RKO (cell line): ENCODE measurements at regions not wholly inside any gene's neighbourhood (a gene's known extent, or its start where the extent isn't known, plus 50 kb on each side); places are given as distances from the start of the nearest gene placed in this dataset.
A peak's percentile ranks its signal among the peaks of the same experiment; 100 is the strongest.

ENCODE experiments used
- DNase-seq: peaks from one replicate; pipeline ENCODE4 v3.0.0-alpha.2; 2016; ENCODE audit warnings: low spot score

DNA sequence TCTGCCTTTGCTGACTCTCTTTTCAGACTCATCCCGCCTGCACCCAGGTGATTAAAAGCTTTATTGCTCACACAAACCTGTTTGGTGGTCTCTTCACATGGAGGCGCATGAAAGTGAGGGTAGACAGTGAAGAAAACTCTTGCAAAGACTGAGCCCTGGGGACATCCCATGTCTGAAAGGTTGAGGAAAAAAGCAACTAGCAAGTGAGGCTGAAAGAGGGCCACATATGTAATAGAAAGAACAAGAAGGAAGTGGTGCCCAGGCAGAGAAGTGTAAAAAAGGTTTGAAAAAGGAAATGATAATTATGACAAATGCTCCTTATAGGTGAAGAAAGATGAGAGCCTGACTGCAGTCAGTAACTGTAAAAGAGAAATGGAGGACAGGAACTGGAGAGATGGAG, 115.9 kb upstream of the NEK7 start:
- DNase-seq = no peak

DNA sequence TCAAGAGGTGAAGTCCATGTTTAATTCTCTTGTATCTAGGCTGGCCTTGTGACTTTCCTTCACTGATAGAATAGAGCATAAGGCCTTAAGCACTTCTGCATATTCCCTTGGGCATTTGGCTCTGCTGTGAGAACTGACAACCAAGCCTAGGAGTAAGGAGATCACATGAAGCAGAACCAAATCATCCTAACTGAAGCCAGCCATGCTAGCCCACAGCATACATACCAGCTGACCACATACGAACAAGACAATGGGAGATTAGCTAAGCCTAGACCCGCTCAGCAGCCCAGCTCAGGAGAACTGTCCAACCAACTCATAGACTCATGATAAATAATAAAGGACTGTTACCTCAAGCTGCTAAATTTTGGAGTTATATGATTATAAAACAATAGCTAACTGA, 114.6 kb upstream of the NEK7 start:
- DNase-seq = no peak

DNA sequence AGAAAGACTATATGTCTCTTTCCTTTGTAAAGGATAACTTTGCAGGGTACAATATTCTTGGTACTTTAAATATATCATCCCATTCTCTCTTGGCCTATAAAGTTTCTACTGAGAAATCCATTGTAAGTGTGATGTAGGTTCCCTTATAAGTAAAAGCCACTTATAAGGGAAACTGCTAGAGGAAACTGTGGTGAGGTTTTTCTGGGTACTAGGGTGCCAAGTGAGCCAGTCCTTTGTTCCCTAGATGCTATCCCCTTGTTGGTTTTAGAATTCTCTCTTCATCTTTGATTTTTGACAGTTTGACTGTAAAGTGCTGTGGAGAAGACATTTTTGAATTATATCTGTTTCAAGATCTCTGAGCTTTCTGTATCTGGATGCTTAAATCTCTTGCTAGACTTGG, 108.9 kb upstream of the NEK7 start:
- no peak for DNase-seq

DNA sequence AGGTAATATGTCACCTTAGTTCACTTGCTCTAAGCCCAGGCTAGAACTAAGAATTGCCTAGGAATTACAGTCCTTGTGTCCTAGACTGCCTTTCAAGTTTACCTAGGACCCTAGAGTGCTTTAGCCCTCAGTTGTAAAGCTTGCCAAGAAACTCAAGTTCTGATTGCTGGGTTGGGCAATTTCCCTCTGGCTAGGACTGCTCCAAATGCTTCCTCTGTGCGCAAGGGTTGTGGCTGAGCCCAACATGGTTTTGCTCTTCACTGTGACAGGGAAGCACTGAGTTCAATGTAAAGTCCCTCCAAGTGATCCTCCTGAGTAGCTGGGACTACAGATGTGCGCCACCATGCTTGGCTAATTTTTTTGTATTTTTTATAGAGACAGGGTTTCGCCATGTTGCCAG, 102.3 kb upstream of the NEK7 start:
- no peak for DNase-seq

- DNase-seq = no peak
Observed at GRCh38 chr1:198056255-198056654, 100.5 kb upstream of the NEK7 start.

GRCh38 chr1:198064181-198064580, 92.6 kb upstream of the NEK7 start:
- no peak for DNase-seq

DNA sequence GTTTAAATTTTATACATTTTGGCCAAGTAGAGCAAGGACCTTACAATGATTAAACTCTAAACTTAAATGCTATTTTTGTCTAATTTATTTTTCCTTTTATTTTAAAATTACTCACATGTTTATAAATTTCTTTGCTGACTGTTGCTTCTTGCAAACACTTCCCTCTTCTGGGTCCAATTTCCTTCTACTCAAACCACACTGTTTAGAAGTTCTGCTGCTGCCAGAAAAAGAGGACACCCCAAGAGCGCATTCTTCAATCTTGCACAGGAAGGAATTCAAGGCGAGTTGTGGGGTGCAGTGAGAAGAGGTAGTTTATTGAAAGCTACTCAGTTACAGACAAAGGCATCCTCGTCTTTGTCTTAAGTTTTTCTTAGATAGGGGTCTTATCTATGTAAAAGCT, 88.5 kb upstream of the NEK7 start:
- DNase-seq = no peak

DNA sequence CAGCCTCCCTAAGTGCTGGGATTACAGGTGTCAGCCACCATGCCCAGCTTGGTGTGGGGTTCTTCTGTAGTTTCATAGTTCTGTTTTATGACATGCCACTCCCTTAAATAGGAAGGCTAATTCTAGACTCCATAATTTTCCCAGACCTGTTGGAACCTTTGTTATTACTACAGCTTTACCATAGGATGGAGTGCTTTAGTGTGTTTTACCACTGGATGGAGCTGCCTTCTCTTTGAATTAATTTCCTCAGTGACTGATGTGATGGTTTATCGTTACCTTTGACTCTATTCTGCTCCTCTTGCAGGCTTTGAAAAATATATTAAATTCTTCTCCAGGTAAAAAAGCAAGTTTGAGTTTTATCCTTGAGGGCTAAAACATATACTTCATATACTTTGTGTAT, 84.6 kb upstream of the NEK7 start:
- no peak for DNase-seq

GRCh38 chr1:198075296-198075695, 81.5 kb upstream of the NEK7 start:
- DNase-seq = no peak

DNA sequence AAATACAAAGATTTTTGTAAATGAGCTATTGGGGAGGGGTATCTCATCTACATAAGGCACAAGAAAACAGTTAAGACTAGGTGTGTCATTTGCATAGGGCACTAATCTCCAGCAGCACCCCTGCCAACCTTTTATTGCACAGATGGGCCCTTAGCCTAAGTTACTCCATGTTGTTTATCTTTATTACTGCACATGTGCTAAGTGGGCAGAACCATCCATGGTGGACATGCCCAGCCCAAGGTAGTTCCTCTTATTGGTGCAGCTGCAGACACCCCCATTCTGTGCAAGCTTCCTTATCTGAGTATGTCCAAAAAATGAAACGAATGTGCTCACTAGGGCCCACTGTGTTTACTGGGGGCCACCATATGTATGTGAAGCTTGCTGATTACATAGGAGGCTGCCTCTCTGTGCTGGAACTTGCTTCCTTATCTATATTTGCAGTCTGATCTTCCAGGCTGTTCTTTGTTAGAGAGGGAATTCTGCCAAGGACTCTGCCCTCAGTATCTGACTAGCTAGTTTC, 77.3 kb upstream of the NEK7 start:
- no peak for DNase-seq

DNA sequence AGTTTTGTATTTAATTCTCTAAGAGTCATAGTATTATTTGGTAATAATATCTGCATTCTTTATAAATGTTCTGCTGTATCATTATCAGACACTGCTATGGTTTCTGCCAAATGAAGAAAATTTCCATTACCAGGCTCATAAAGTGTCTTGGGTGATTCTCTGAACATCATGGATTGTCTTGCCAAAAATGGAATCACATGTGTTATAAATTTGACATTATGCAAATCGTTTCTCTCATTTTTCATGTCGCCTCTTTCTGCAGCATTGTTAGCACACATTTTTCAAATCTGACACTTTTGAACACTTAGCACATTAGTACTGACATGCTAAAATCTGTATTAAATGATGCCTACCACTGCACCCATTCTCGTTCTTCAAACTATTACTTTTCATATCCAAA, 74.2 kb upstream of the NEK7 start:
- no peak for DNase-seq

DNA sequence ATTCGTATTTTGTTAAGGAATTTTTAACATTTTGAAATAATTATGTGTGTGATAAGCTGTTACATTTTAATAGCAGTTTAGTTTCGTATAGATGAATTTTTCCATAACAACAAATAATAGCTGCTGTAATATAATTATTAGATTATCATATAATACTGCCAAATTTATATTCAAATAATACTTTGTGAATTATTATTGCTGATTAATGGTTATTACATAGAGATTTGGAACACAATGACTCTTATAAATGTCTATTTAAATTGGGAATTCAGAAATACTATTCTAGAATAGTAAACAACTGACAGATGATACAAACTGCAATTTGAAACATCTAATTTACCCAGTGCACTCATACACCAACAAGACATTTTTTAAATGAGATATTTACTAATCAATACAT, 73.2 kb upstream of the NEK7 start:
- DNase-seq = no peak

DNA sequence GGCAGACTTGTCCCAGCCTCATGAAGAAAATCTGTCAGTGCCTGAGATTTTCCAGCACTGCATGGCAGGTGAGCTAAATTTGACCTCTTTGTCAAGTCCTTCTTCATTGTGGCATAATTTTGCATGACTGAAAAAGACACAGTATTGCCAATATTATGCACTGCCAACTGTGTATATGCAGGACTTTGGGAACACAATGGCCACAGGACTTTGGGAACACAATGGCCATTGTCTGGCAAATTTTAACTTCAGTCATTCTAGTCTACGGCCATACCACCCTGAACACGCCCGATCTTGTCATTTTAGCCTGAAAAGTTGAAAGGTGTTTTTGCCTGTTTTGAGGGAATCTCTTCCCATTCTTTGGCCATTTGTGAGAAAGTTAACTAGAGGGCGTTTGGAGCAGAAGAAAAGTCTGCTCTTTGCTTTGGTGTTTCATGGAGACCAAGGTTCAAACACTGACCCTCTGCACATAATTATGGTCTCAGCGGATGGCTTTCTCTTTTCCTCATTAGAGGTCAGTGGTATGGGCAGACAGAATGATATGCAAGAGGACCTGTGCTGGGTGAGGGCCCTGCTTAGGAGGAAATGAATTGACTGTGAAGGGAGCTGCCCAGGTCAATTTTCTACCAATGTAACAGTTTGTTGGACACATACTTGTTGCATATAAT, 72.4 kb upstream of the NEK7 start:
- no peak for DNase-seq

DNA sequence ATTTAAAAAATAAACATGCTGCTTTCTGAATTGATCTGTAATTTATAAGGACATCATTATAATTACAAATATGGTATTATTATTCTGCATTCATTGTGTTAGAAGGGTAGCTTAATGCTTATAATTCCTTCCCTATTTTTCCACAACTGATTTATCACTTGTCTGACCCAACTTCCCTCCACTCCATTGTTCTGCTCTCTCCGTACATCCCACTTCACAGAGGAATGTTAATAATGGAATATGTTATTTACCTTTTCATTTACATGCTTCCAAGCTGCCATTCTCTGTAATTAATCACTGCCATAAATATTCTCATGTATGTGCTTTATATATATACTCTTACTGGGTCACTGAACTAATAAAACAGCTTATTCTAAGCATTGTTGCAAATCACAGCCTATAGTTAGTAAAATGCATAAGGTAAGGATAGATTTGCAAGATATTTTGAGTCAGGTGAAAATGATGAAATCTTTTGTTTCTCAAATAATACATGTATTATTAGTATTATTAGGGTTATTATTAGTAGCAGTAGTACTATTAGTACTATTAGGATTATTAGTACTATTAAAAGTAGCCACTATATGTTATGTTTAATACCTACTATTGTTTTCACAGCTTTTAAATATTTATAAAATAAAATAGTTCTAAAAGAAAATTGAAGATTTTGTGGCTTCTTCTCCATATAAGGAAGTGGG, 70.6 kb upstream of the NEK7 start:
- no peak for DNase-seq

DNA sequence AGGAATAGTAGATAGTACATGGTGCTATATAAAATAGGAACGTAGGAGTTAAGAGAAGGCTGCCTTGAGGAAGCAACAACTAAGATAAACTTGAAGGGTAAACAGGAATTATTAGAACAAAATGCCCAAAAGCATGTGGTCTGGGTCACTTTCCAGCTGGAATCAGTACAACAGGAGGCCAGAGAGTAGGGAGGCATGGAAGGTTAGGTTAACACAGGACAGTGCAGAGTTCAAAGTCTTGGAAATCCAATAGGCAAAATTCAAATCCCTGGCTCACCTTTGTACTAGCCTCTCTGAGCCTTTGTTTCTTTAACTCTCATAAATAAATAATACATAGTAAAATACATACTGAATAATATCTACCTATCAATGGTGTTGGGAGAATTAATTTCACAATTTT, 69.0 kb upstream of the NEK7 start:
- DNase-seq = no peak

DNA sequence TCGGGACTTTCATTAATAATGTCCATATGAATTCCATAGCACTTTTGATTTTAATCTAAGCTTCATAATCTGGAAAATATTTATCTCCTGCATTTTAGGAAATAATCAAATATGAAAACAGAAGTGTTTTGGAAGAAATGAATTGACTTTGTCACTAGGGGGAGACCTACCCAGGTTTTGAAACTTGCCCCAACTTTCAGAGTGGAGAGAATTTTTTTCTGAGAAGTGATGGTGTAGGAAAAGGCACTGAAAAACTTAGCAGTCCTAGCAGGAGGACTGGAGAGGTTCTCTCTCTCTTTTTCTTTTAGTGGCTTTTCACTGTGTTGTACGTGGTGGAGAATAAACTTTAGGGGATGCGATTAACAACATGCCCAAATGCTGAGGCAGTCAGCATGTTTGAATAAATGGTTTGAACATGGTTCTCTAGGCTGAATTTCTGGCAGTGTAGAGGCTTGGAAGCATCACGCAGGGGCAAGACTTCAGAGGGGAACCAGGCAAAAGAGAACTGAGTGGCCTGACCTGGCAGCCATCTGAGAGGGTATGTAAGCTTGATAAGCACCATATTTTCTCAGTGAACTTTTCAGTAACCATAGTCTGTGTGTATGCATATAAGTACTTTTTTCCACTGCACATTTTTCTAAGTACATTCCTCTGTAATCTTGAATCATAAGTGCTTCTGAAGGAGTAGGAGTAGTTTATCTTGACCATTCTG, 68.3 kb upstream of the NEK7 start:
- DNase-seq = peak; percentile 49

GRCh38 chr1:198096390-198096789, 60.4 kb upstream of the NEK7 start:
- no peak for DNase-seq

DNA sequence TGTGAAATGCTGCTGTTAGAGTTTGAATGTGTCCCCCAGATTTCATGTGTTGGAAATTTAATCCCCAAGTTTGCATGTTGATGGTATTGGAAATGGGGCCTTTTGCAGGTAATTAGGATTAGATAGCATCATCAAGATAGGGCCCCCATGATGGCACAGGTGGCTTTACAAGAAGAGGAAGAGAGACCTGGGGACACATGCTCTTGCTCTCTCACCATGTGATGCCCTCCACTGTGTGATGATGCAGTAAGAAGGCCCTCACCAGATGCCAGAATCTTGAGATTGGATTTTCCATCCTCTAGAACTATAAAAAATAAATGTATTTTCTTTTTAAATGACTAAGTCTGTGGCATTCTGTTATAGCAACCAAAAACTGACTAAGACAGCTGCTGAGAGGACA, 57.0 kb upstream of the NEK7 start:
- no peak for DNase-seq

DNA sequence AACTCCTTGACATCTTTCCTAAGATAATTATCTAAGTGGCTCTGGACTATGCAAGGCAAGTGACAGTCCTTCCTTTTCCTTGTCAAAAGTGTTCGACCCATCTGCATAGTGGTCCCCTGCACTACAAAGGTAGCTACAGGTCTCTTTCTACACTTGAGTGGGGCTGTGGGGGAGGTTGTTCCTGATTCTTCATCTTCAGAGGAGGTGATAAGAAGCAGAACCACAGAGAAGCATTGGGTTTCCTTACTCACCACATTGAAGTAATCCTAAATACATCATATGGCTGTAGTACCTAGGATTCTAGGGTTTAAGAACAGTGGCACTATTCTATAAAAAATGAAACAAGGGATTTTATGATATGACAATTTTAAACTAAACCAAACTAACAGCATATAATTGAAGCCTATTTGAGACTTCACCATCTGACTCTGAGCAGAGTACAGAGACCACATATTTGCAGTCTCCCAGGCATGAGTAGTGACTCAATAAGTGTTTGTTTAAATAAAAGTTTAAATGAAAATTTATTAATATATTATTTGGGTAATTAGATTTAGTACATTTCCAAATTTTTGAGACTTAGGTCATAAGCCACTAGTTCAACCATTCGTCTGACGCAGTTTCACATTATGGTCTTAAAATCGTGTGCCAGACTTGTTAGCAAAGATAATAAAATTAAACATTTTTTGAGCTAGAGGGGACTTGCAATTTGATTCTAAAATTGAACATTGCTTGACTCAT, 54.9 kb upstream of the NEK7 start:
- DNase-seq = no peak

DNA sequence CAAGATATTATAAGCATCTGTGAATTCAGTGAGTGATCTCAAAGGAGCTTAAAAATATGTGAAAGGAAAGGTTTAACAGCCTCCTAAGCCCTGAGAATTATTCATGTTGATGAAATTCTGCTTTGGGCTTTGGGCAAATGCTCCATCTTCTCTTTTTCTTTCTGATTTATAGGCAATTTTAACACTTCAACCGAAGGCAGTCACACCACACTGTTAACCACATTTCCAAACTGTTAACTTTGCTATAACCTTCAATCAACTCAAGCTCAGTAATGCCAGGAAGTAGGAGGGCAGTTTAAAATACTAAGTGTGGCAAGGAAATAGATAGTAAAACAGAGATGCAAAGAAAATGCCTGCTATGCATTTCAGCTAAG, 54.4 kb upstream of the NEK7 start:
- DNase-seq = no peak

- no peak for DNase-seq
Observed at GRCh38 chr1:198105185-198105584, 51.6 kb upstream of the NEK7 start.

DNA sequence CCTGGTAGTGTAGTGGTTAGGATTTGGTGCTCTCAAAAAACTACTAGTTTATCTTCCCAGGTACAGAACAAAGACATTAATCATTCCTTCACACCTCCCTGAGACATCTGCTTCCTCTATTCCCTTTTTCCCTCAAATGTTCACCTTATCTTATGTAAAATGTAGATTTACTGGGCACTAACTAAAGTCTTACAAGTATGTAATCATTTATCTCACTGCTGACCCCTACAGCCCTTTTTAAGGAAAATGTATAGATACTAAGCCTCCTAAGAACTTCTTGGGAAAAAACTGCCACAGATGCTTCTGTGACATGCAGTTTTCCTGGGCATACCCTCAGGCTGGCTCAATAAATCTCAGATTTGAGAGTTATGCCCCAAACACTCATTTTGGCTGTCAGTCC, 50.8 kb upstream of the NEK7 start:
- no peak for DNase-seq
